ENCODE measurements at regions not wholly inside any gene's neighbourhood (a gene's known extent, or its start where the extent isn't known, plus 50 kb on each side); places are given as distances from the start of the nearest gene placed in this dataset.

- H3K9me3 ChIP-seq, result no peaks in the 10 kb centered on the region
- H3K27me3 ChIP-seq, result no peaks in the 10 kb centered on the region
- H3K4me1 ChIP-seq, result no peaks in the 10 kb centered on the region
- no peak for TF ChIP-seq CTCF (IDR thresholded peaks at IDR 0.05)
- no peaks in the 10 kb centered on the region for H3K36me3 ChIP-seq
- no peak overlapping the region for H3K27ac ChIP-seq
- H3K4me3 ChIP-seq, result no peak overlapping the region
- intact Hi-C loops (cut with DNase I; ENCODE audit: low total_unique reads), result no loop called here
- no peak for DNase-seq
Observed at GRCh38 chr6:94456266-94456665, 1036.9 kb upstream of the EPHA7 start.

- no peaks in the 10 kb centered on the region for H3K9me3 ChIP-seq
- H3K27ac ChIP-seq, result no peak overlapping the region
- intact Hi-C loops (cut with DNase I; ENCODE audit: low total_unique reads), result no loop called here
- no peak for TF ChIP-seq CTCF (IDR thresholded peaks at IDR 0.05)
- DNase-seq, result no peak
- H3K27me3 ChIP-seq, result no peaks in the 10 kb centered on the region
- no peaks in the 10 kb centered on the region for H3K36me3 ChIP-seq
- H3K4me3 ChIP-seq, result no peak overlapping the region
- H3K4me1 ChIP-seq, result no peaks in the 10 kb centered on the region
Observed at GRCh38 chr6:94454231-94454630, 1034.9 kb upstream of the EPHA7 start.

- TF ChIP-seq CTCF (IDR thresholded peaks at IDR 0.05), result no peak
- Histone ChIP-seq H3K9me3 (no peaks in the 10 kb centered on the region), H3K27ac (no peak overlapping the region), H3K4me3 (no peak overlapping the region), H3K4me1 (no peaks in the 10 kb centered on the region), H3K36me3 (no peaks in the 10 kb centered on the region), H3K27me3 (no peaks in the 10 kb centered on the region)
- intact Hi-C loops (cut with DNase I; ENCODE audit: low total_unique reads), result no loop called here
- no peak for DNase-seq
Observed at GRCh38 chr6:94446120-94446519, 1026.8 kb upstream of the EPHA7 start.

GRCh38 chr6:94443701-94444100 is 1024.3 kb upstream of the EPHA7 start:
- no peaks in the 10 kb centered on the region for H3K4me1 ChIP-seq
- intact Hi-C loops (cut with DNase I; ENCODE audit: low total_unique reads), result no loop called here
- H3K36me3 ChIP-seq, result no peaks in the 10 kb centered on the region
- no peak overlapping the region for H3K27ac ChIP-seq
- H3K27me3 ChIP-seq, result no peaks in the 10 kb centered on the region
- TF ChIP-seq CTCF (IDR thresholded peaks at IDR 0.05), result no peak
- DNase-seq, result no peak
- H3K9me3 ChIP-seq, result no peaks in the 10 kb centered on the region
- no peak overlapping the region for H3K4me3 ChIP-seq

- intact Hi-C loops (cut with DNase I; ENCODE audit: low total_unique reads), result no loop called here
- no peaks in the 10 kb centered on the region for H3K4me1 ChIP-seq
- no peaks in the 10 kb centered on the region for H3K9me3 ChIP-seq
- no peak overlapping the region for H3K4me3 ChIP-seq
- no peak for DNase-seq
- H3K36me3 ChIP-seq, result no peaks in the 10 kb centered on the region
- no peak overlapping the region for H3K27ac ChIP-seq
- no peak for TF ChIP-seq CTCF (IDR thresholded peaks at IDR 0.05)
- no peaks in the 10 kb centered on the region for H3K27me3 ChIP-seq
Observed at GRCh38 chr6:94424692-94425091, 1005.3 kb upstream of the EPHA7 start.

GRCh38 chr6:94417363-94417762 is 998.0 kb upstream of the EPHA7 start:
- no peaks in the 10 kb centered on the region for H3K36me3 ChIP-seq
- no peaks in the 10 kb centered on the region for H3K27me3 ChIP-seq
- intact Hi-C loops (cut with DNase I; ENCODE audit: low total_unique reads), result no loop called here
- H3K27ac ChIP-seq, result no peak overlapping the region
- no peak overlapping the region for H3K4me3 ChIP-seq
- H3K4me1 ChIP-seq, result no peaks in the 10 kb centered on the region
- no peak for DNase-seq
- no peaks in the 10 kb centered on the region for H3K9me3 ChIP-seq
- no peak for TF ChIP-seq CTCF (IDR thresholded peaks at IDR 0.05)
